ENCODE measurements at regions not wholly inside any gene's neighbourhood (a gene's known extent, or its start where the extent isn't known, plus 50 kb on each side); places are given as distances from the start of the nearest gene placed in this dataset.

DNA sequence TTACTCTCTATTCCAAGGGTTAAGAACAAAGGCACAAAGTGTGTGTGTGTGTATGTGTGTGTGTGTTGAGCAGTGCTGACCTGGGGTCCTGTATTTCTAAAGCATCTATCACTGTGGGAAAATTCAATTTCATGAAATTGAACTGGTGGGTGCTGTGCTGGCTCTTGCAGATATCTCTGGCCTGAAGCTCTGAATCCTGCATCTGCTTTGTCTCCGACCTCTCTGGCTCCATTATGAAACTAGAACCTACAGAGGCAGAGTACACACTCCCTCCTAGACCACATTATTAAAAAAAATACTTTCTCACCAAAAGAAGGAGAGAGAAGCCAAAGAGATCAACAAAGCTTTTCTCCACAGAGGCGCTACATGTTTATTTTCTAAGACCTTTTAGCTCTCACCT, 88.4 kb upstream of the PDE4B start:
- ChIA-PET POLR2A (no interaction called here), CTCF (no interaction called here)
- TF ChIP-seq SUZ12 (IDR thresholded peaks at IDR 0.05): no peak

DNA sequence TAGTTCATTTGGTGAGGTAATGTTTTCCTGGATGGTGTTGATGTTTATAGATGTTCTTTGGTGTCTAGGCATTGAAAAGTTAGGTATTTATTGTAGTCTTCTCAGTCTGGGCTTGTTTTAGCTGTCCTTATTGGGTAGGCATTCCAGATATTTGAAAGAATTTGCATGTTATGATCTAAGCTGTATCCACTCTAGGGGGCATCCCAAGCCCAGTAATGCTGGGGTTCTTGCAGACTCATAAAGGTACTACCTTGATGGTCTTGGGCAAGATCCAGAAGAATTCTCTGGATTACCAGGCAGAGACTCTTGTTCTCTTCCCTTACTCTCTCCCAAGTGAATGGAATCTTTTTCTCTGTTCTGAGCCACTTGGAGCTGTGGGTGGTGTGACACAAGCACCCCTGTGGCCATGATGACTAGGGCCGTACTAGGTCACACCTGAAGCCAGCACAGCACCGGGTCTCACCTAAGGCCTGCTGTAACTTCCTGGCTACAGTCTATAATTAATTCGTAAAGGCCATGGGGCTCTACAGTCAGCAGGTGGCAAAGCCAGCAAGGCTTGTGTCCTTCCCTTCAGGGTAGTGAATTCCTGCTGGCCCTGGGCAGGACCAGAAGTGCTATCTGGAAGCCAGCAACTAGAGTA, 74.8 kb upstream of the PDE4B start:
- TF ChIP-seq ELF4 (IDR thresholded peaks at IDR 0.05) (no peak), SUZ12 (IDR thresholded peaks at IDR 0.05) (no peak), L3MBTL2 (conservative IDR thresholded peaks at IDR 0.05) (no peak), CTBP1 (IDR thresholded peaks at IDR 0.05; ENCODE audit: borderline replicate concordance) (no peak), HDGF (IDR thresholded peaks at IDR 0.05; ENCODE audit: borderline replicate concordance) (no peak), LEF1 (IDR thresholded peaks at IDR 0.05; ENCODE audit: borderline replicate concordance) (no peak), FOXM1 (IDR thresholded peaks at IDR 0.05; ENCODE audit: borderline replicate concordance) (no peak), FOXK2 (IDR thresholded peaks at IDR 0.05) (no peak), SP1 (IDR thresholded peaks at IDR 0.05) (no peak), BHLHE40 (IDR thresholded peaks at IDR 0.05; ENCODE audit: borderline replicate concordance) (no peak), NFRKB (IDR thresholded peaks at IDR 0.05) (no peak), TARDBP (IDR thresholded peaks at IDR 0.05) (no peak), ZNF384 (IDR thresholded peaks at IDR 0.05) (no peak)
- TF ChIP-seq, protein P1, sequence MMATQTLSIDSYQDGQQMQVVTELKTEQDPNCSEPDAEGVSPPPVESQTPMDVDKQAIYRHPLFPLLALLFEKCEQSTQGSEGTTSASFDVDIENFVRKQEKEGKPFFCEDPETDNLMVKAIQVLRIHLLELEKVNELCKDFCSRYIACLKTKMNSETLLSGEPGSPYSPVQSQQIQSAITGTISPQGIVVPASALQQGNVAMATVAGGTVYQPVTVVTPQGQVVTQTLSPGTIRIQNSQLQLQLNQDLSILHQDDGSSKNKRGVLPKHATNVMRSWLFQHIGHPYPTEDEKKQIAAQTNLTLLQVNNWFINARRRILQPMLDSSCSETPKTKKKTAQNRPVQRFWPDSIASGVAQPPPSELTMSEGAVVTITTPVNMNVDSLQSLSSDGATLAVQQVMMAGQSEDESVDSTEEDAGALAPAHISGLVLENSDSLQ (IDR thresholded peaks at IDR 0.05): no peak
- CTCF ChIA-PET: no interaction called here
- POLR2A ChIA-PET: no interaction called here
- no peak for DNase-seq (ENCODE audit: extremely low spot score)

More for the DNA sequence above, 88.4 kb upstream of the PDE4B start:
- DNase-seq (ENCODE audit: extremely low spot score): no peak

DNA sequence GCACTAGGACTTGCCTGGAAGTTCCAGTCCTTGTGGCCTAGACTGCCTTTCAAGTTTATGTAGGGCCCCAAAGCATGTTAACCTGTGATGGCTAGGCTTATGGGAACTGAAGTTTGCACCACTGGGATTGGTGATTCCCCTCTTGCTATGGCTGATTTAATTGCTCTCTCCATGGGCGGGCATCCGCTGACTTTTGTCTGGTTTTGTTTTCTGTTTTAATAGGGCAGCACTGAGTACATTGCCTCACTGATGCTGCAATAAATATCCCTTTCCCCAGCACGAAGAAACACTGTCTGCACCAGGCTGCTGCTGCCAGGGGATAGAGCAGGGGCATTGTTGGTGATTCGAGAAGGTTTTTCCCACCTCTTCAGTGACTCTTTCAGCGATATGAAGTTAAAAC, 73.3 kb upstream of the PDE4B start:
- CTCF ChIA-PET: no interaction called here
- POLR2A ChIA-PET: no interaction called here
- DNase-seq (ENCODE audit: extremely low spot score): no peak
- no peak for TF ChIP-seq LEF1 (IDR thresholded peaks at IDR 0.05; ENCODE audit: borderline replicate concordance)
- TF ChIP-seq L3MBTL2 (conservative IDR thresholded peaks at IDR 0.05): no peak
- no peak for TF ChIP-seq NFRKB (IDR thresholded peaks at IDR 0.05)
- TF ChIP-seq FOXK2 (IDR thresholded peaks at IDR 0.05): no peak
- TF ChIP-seq FOXM1 (IDR thresholded peaks at IDR 0.05; ENCODE audit: borderline replicate concordance): no peak
- TF ChIP-seq SP1 (IDR thresholded peaks at IDR 0.05): no peak
- no peak for TF ChIP-seq FOXA1 (IDR thresholded peaks at IDR 0.05)
- TF ChIP-seq HDGF (IDR thresholded peaks at IDR 0.05; ENCODE audit: borderline replicate concordance): no peak

DNA sequence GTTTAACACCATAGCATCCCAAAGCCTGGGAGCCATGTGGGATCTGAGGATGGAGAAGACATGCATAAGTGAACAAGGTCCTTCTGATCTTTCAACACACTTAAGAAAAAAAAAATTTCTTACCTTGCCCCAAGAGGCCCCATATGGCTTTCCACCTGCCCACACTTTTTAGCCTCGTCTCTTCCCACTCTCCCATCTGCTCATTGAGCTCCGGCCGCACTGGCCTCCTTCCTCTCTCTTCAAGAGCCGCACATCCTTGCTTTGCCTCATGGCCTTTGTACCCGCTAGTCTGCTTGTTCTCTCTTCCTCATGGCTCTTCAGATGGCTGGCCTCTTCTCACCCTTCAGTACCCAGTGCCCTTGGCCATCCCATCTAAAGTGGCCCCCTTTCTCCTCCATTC, 70.2 kb upstream of the PDE4B start:
- TF ChIP-seq, protein P1 (IDR thresholded peaks at IDR 0.05): no peak
- no peak for TF ChIP-seq SP1 (IDR thresholded peaks at IDR 0.05)
- no peak for TF ChIP-seq SUZ12 (IDR thresholded peaks at IDR 0.05)
- no peak for TF ChIP-seq L3MBTL2 (conservative IDR thresholded peaks at IDR 0.05)
- TF ChIP-seq LEF1 (IDR thresholded peaks at IDR 0.05; ENCODE audit: borderline replicate concordance): no peak
- no peak for TF ChIP-seq FOXM1 (IDR thresholded peaks at IDR 0.05; ENCODE audit: borderline replicate concordance)
- no peak for TF ChIP-seq FOXA1 (IDR thresholded peaks at IDR 0.05)
- TF ChIP-seq ELF4 (IDR thresholded peaks at IDR 0.05): no peak
- TF ChIP-seq ZNF384 (IDR thresholded peaks at IDR 0.05): no peak
- TF ChIP-seq BHLHE40 (IDR thresholded peaks at IDR 0.05; ENCODE audit: borderline replicate concordance): no peak
- no peak for TF ChIP-seq FOXK2 (IDR thresholded peaks at IDR 0.05)
- no peak for TF ChIP-seq TARDBP (IDR thresholded peaks at IDR 0.05)
- TF ChIP-seq HDGF (IDR thresholded peaks at IDR 0.05; ENCODE audit: borderline replicate concordance): no peak
- CTCF ChIA-PET: no interaction called here
- POLR2A ChIA-PET: no interaction called here
- no peak for DNase-seq (ENCODE audit: extremely low spot score)

DNA sequence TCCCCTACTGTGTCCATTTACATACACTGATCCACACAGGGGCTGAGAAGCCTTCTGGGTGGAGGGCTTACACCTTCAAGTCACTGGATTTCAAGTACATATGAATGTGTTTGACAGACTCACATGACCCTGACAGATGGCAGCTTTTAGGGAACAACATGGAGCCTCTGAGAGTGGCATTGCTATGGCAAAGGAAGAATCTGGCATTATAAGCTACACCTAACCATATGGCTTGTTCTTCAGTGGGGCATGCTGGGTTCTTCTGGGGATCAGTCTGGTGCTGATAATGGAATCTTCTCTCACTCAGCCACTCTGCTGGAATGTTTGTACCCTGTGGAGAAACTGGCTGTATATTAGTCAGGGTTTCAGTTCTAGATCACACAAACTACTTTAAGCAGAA, 68.5 kb upstream of the PDE4B start:
- DNase-seq (ENCODE audit: extremely low spot score): no peak
- POLR2A ChIA-PET: no interaction called here
- CTCF ChIA-PET: no interaction called here
- TF ChIP-seq SP1 (IDR thresholded peaks at IDR 0.05) (no peak), ZNF384 (IDR thresholded peaks at IDR 0.05) (no peak), LEF1 (IDR thresholded peaks at IDR 0.05; ENCODE audit: borderline replicate concordance) (no peak), BHLHE40 (IDR thresholded peaks at IDR 0.05; ENCODE audit: borderline replicate concordance) (no peak), FOXM1 (IDR thresholded peaks at IDR 0.05; ENCODE audit: borderline replicate concordance) (no peak), FOXK2 (IDR thresholded peaks at IDR 0.05) (no peak), NFRKB (IDR thresholded peaks at IDR 0.05) (no peak), FOXA1 (IDR thresholded peaks at IDR 0.05) (no peak), CTBP1 (IDR thresholded peaks at IDR 0.05; ENCODE audit: borderline replicate concordance) (no peak), SUZ12 (IDR thresholded peaks at IDR 0.05) (no peak), L3MBTL2 (conservative IDR thresholded peaks at IDR 0.05) (no peak), TARDBP (IDR thresholded peaks at IDR 0.05) (no peak), HDGF (IDR thresholded peaks at IDR 0.05; ENCODE audit: borderline replicate concordance) (no peak), ELF4 (IDR thresholded peaks at IDR 0.05) (no peak)
- TF ChIP-seq, protein P1 (IDR thresholded peaks at IDR 0.05): no peak

DNA sequence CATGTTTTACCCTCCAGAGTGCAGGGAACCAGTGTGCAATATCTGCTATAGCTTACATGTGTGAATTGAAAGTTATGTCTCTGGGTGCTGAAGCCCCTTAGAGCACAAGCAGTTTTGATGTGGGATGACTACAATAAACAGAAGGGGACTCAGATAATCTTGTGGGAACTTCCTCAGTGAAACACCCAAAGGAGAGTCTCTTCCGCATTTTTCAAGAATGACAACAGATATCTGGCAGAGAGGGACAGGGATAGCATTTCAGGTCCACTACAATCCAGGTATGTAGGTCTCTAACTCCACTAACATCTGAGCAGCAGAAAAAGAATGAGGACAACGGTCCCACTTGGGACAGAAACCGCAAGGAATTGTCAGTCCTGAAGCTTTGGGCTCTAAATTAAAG, 67.6 kb upstream of the PDE4B start:
- no peak for DNase-seq (ENCODE audit: extremely low spot score)
- ChIA-PET CTCF (no interaction called here), POLR2A (no interaction called here)
- TF ChIP-seq SUZ12 (IDR thresholded peaks at IDR 0.05): no peak
- TF ChIP-seq BHLHE40 (IDR thresholded peaks at IDR 0.05; ENCODE audit: borderline replicate concordance): no peak
- TF ChIP-seq, protein P1 (IDR thresholded peaks at IDR 0.05): no peak
- TF ChIP-seq TARDBP (IDR thresholded peaks at IDR 0.05): no peak
- no peak for TF ChIP-seq ELF4 (IDR thresholded peaks at IDR 0.05)
- no peak for TF ChIP-seq SP1 (IDR thresholded peaks at IDR 0.05)
- no peak for TF ChIP-seq FOXM1 (IDR thresholded peaks at IDR 0.05; ENCODE audit: borderline replicate concordance)
- no peak for TF ChIP-seq ZNF384 (IDR thresholded peaks at IDR 0.05)
- TF ChIP-seq FOXA1 (IDR thresholded peaks at IDR 0.05): no peak
- TF ChIP-seq FOXK2 (IDR thresholded peaks at IDR 0.05): no peak
- TF ChIP-seq CTBP1 (IDR thresholded peaks at IDR 0.05; ENCODE audit: borderline replicate concordance): no peak
- no peak for TF ChIP-seq L3MBTL2 (conservative IDR thresholded peaks at IDR 0.05)
- no peak for TF ChIP-seq HDGF (IDR thresholded peaks at IDR 0.05; ENCODE audit: borderline replicate concordance)
- TF ChIP-seq LEF1 (IDR thresholded peaks at IDR 0.05; ENCODE audit: borderline replicate concordance): no peak
- no peak for TF ChIP-seq NFRKB (IDR thresholded peaks at IDR 0.05)
- TF ChIP-seq ARNT (IDR thresholded peaks at IDR 0.05): no peak

Measured in HEK293T (cell line).